ENCODE measurements at regions not wholly inside any gene's neighbourhood (a gene's known extent, or its start where the extent isn't known, plus 50 kb on each side); places are given as distances from the start of the nearest gene placed in this dataset.

GRCh38 chr2:67295851-67296250 lies 101.3 kb upstream of the ETAA1 start:
- H3K4me1 ChIP-seq (ENCODE audit: control insufficient read depth, insufficient read depth, low read length): 0 out of 2 replicates have a peak, but pooled peaks cover 3% of the 10 kb centered on the region
- H3K36me3 ChIP-seq (ENCODE audit: control insufficient read depth in 2 of 2, insufficient read depth in 1 of 2, low read length in 2 of 2): no peaks in the 10 kb centered on the region
- no peak for TF ChIP-seq ZNF18 (tag by site-specific recombination; IDR thresholded peaks at IDR 0.05)
- no peaks in the 10 kb centered on the region for H3K9me3 ChIP-seq (ENCODE audit: control insufficient read depth, insufficient read depth, low read depth, low read length)
- ChIA-PET POLR2A (no interaction called here), CTCF (interaction anchor here (0.7 to 2.0 kb wide), 2 partner anchors 61 to 1534 kb away, joined by 3 to 4 read pairs; no protein-coding TSS in a partner anchor)
- no peak overlapping the region for H3K4me3 ChIP-seq (ENCODE audit: low read depth, low read length)
- H3K27ac ChIP-seq (ENCODE audit: extremely low read depth, low read depth, low read length): no peak overlapping the region

GRCh38 chr2:67304300-67304890 lies 92.7 kb upstream of the ETAA1 start:
- ChIA-PET CTCF (interaction anchor here (0.6 kb wide), 1 partner anchor 30 kb away, joined by 3 read pairs; no protein-coding TSS in a partner anchor), POLR2A (no interaction called here)
- Histone ChIP-seq H3K36me3 (ENCODE audit: control insufficient read depth in 2 of 2, insufficient read depth in 1 of 2, low read length in 2 of 2) (no peaks in the 10 kb centered on the region), H3K4me3 (ENCODE audit: low read depth, low read length) (no peak overlapping the region), H3K4me1 (ENCODE audit: control insufficient read depth, insufficient read depth, low read length) (0 out of 2 replicates have a peak, but pooled peaks cover 2% of the 10 kb centered on the region), H3K9me3 (ENCODE audit: control insufficient read depth, insufficient read depth, low read depth, low read length) (no peaks in the 10 kb centered on the region), H3K27ac (ENCODE audit: extremely low read depth, low read depth, low read length) (no peak overlapping the region)
- no peak for TF ChIP-seq ZNF514 (tag by site-specific recombination; IDR thresholded peaks at IDR 0.05)
- peak; percentile 54; the same call in 1 of the 2 replicates for TF ChIP-seq TCF7L2 (IDR thresholded peaks at IDR 0.05; ENCODE audit: borderline replicate concordance, low read depth, low read length)

- ChIA-PET POLR2A (no interaction called here), CTCF (interaction anchor here (1.1 kb wide), 1 partner anchor 341 kb away, joined by 3 read pairs; no protein-coding TSS in a partner anchor)
- Histone ChIP-seq H3K36me3 (ENCODE audit: control insufficient read depth in 2 of 2, insufficient read depth in 1 of 2, low read length in 2 of 2) (no peaks in the 10 kb centered on the region), H3K27ac (ENCODE audit: extremely low read depth, low read depth, low read length) (no peak overlapping the region), H3K9me3 (ENCODE audit: control insufficient read depth, insufficient read depth, low read depth, low read length) (no peaks in the 10 kb centered on the region), H3K4me1 (ENCODE audit: control insufficient read depth, insufficient read depth, low read length) (0 out of 2 replicates have a peak, but pooled peaks cover 5% of the 10 kb centered on the region), H3K4me3 (ENCODE audit: low read depth, low read length) (no peak overlapping the region)
- TF ChIP-seq ZXDB (tag by site-specific recombination; IDR thresholded peaks at IDR 0.05): no peak
- no peak for TF ChIP-seq HOXD13 (CRISPR knock-in tag; IDR thresholded peaks at IDR 0.05; ENCODE audit: borderline replicate concordance)
- TF ChIP-seq ZSCAN5A (tag by site-specific recombination; IDR thresholded peaks at IDR 0.05): no peak
- no peak for TF ChIP-seq ZNF114 (tag by site-specific recombination; IDR thresholded peaks at IDR 0.05)
- no peak for TF ChIP-seq ZNF544 (tag by site-specific recombination; IDR thresholded peaks at IDR 0.05)
- TF ChIP-seq ZSCAN18 (tag by site-specific recombination; IDR thresholded peaks at IDR 0.05): no peak
- TF ChIP-seq ZNF510 (tag by site-specific recombination; IDR thresholded peaks at IDR 0.05; ENCODE audit: insufficient replicate concordance): no peak
- no peak for TF ChIP-seq ZNF423 (tag by site-specific recombination; IDR thresholded peaks at IDR 0.05)
- TF ChIP-seq PRDM10 (tag by site-specific recombination; IDR thresholded peaks at IDR 0.05): no peak
- no peak for TF ChIP-seq ZNF596 (tag by site-specific recombination; IDR thresholded peaks at IDR 0.05)
- TF ChIP-seq ZNF324 (tag by site-specific recombination; IDR thresholded peaks at IDR 0.05): no peak
- TF ChIP-seq KLF9 (tag by site-specific recombination; IDR thresholded peaks at IDR 0.05; ENCODE audit: low read depth): no peak
- TF ChIP-seq ZNF48 (tag by site-specific recombination; IDR thresholded peaks at IDR 0.05): no peak
- TF ChIP-seq SP3 (tag by site-specific recombination; IDR thresholded peaks at IDR 0.05): no peak
- TF ChIP-seq ZNF768 (tag by site-specific recombination; IDR thresholded peaks at IDR 0.05): no peak
- TF ChIP-seq ZBTB26 (tag by site-specific recombination; optimal IDR thresholded peaks at IDR 0.05): no peak
These were observed 87.9 kb upstream of the ETAA1 start for GRCh38 chr2:67309281-67309680.
